NCI-H128 (cell line): ENCODE measurements at regions not wholly inside any gene's neighbourhood (a gene's known extent, or its start where the extent isn't known, plus 50 kb on each side); places are given as distances from the start of the nearest gene placed in this dataset.

ENCODE experiments used
- DNase-seq: peaks from one replicate; lab custom pipeline; 2025; ENCODE audit not compliant: unreplicated experiment; lab: John Stamatoyannopoulos, UW

DNA sequence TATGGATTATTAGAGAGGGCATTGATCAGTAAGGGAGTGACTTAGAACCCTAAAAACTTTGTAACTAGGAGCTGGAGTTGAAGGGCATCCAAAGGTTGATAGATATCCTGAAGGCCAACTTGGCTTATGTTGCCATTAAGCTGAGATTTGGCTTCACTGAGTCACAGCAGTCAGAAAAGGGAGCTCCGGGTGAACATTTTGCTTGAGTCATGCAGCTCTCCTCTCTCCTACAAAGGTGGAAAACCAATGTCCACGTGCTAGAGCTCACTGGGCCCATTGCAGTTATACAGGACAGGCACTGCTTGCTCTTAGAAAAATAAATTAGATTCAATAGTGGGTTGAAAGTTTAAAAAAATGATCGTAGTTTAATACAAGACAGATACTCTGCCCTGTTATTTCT lies 87.3 kb upstream of the LRIG3 start:
- DNase-seq = no peak

- DNase-seq = no peak
Observed at GRCh38 chr12:59005193-59005955, 85.1 kb upstream of the LRIG3 start.

DNA sequence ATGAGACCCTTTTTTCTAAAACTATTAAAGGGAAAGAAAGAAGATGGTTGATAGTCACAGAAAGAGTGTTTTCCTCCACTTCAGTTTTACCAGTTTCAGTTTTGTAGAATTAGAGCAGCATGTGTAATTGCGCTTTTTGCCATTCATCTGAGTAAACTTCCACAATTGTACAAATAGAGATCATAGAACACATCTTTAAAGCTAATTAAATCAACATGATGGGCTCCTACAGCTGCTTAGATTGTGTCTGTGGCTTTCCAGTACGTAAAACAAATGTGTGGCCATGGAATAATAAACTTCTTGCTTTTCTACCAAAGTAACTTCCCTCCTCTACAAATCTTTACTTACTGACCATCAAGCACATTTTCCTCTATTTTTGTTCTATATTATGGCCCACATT lies 84.2 kb upstream of the LRIG3 start:
- no peak for DNase-seq

- no peak for DNase-seq
Observed at GRCh38 chr12:58995666-58996363, 75.5 kb upstream of the LRIG3 start.

DNA sequence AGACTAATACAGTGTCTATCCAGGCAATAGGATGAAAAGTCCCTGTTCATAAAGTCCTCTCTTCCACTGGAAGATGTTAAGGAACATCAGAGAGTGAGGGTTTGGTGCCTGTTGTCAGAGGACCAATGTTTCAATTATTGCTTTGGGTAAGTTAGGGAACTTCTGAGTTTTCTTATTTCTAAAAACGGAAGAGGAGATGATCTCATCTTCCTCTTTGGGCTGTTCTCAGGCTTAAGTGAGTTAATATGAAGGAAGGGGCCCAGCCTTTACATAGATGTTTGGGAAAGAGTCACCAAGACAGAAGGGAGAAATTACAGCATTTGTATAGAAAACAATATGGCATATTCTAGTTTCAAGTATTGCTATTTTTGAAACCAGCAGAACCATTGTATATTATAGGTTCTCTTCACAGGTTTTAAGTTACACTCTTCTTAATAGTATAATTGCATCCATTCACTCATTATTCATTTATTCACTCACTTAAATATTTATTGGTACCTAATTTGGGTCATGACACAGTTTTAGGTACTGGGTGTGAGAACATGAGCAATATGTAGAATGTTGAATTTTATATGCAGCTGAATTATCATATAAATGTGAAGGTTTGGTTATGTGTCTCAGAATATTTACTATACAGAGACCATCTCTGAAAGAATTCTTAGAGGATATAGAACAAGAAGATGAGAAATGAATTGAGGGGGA lies 68.5 kb upstream of the LRIG3 start:
- no peak for DNase-seq

DNA sequence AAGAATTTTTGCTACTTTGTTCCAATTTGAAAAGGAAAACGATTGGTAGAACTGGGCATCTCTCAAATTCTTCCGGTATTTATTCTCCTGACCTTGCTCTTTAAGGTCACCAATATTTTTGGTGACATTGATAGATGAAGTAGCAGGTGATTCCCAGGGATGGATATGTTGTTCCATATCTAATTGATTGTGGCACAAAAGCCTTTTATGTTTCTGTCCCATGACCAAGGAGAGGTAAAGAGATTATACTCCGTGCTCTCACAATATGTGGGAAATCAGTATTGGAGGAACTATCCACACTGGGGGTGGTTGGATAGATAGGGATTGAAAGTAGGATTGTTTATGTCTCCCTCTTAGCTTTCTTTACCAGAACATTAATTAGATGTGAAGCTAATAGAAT lies 61.7 kb upstream of the LRIG3 start:
- DNase-seq = no peak

DNA sequence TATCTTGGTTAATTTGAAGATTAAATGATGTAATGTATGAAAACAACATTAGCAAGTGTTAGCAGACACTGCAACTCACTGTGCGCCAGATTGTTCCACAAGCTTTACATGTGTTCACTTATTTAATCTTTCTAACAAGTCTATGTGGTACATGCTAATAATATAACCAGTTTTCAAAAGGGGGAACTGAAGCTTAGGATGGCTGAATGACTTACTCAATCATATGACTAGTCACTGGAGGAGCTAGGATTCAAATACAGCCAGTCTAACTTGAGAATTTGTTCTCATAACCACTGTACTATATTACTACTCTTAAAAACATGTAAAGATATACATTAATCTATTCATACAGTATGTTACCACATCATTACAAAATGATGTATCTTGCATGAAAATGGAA lies 60.5 kb upstream of the LRIG3 start:
- DNase-seq = no peak

- no peak for DNase-seq
Observed at GRCh38 chr12:58978717-58979116, 58.4 kb upstream of the LRIG3 start.

- DNase-seq = no peak
Observed at GRCh38 chr12:58977476-58977875, 57.2 kb upstream of the LRIG3 start.

GRCh38 chr12:58976146-58976545 lies 55.8 kb upstream of the LRIG3 start:
- DNase-seq = no peak
